ENCODE measurements at regions not wholly inside any gene's neighbourhood (a gene's known extent, or its start where the extent isn't known, plus 50 kb on each side); places are given as distances from the start of the nearest gene placed in this dataset.

GRCh38 chr5:125416055-125416454 is 669.6 kb upstream of the ZNF608 start:
- in situ Hi-C loops (cut with MboI; ENCODE audit: low sequenced_read_pairs, unreplicated experiment): loop anchor here (25.0 kb wide), 1 partner anchor 479 kb away; no protein-coding TSS in a partner anchor
- TF ChIP-seq CTCF (IDR thresholded peaks at IDR 0.05; ENCODE audit: borderline replicate concordance, control extremely low read depth, extremely low read depth, insufficient read depth, missing control alignments): no peak

GRCh38 chr5:125421006-125421405 is 674.6 kb upstream of the ZNF608 start:
- no peak for TF ChIP-seq CTCF (IDR thresholded peaks at IDR 0.05; ENCODE audit: borderline replicate concordance, control extremely low read depth, extremely low read depth, insufficient read depth, missing control alignments)
- in situ Hi-C loops (cut with MboI; ENCODE audit: low sequenced_read_pairs, unreplicated experiment): loop anchor here (25.0 kb wide), 1 partner anchor 484 kb away; no protein-coding TSS in a partner anchor
- no peak for DNase-seq (ENCODE audit: low spot score)

More at GRCh38 chr5:125416055-125416454, 669.6 kb upstream of the ZNF608 start:
- DNase-seq (ENCODE audit: low spot score): no peak

GRCh38 chr5:125422342-125422741 is 675.9 kb upstream of the ZNF608 start:
- in situ Hi-C loops (cut with MboI; ENCODE audit: low sequenced_read_pairs, unreplicated experiment): loop anchor here (25.0 kb wide), 1 partner anchor 485 kb away; no protein-coding TSS in a partner anchor
- no peak for DNase-seq (ENCODE audit: low spot score)
- no peak for TF ChIP-seq CTCF (IDR thresholded peaks at IDR 0.05; ENCODE audit: borderline replicate concordance, control extremely low read depth, extremely low read depth, insufficient read depth, missing control alignments)

GRCh38 chr5:125424402-125425141 is 678.1 kb upstream of the ZNF608 start:
- in situ Hi-C loops (cut with MboI; ENCODE audit: low sequenced_read_pairs, unreplicated experiment): loop anchor here (25.0 kb wide), 1 partner anchor 487 kb away; no protein-coding TSS in a partner anchor
- no peak for DNase-seq (ENCODE audit: low spot score)
- no peak for TF ChIP-seq CTCF (IDR thresholded peaks at IDR 0.05; ENCODE audit: borderline replicate concordance, control extremely low read depth, extremely low read depth, insufficient read depth, missing control alignments)

- TF ChIP-seq CTCF (IDR thresholded peaks at IDR 0.05; ENCODE audit: borderline replicate concordance, control extremely low read depth, extremely low read depth, insufficient read depth, missing control alignments): no peak
- in situ Hi-C loops (cut with MboI; ENCODE audit: low sequenced_read_pairs, unreplicated experiment): no loop called here
- no peak for DNase-seq (ENCODE audit: low spot score)
Measured at GRCh38 chr5:125429498-125429897, 683.1 kb upstream of the ZNF608 start.

- DNase-seq (ENCODE audit: low spot score): no peak
- in situ Hi-C loops (cut with MboI; ENCODE audit: low sequenced_read_pairs, unreplicated experiment): no loop called here
- TF ChIP-seq CTCF (IDR thresholded peaks at IDR 0.05; ENCODE audit: borderline replicate concordance, control extremely low read depth, extremely low read depth, insufficient read depth, missing control alignments): no peak
Measured at GRCh38 chr5:125433457-125433856, 687.0 kb upstream of the ZNF608 start.

Data from GM13976 (cell line).